ENCODE measurements at regions not wholly inside any gene's neighbourhood (a gene's known extent, or its start where the extent isn't known, plus 50 kb on each side); places are given as distances from the start of the nearest gene placed in this dataset.

DNA sequence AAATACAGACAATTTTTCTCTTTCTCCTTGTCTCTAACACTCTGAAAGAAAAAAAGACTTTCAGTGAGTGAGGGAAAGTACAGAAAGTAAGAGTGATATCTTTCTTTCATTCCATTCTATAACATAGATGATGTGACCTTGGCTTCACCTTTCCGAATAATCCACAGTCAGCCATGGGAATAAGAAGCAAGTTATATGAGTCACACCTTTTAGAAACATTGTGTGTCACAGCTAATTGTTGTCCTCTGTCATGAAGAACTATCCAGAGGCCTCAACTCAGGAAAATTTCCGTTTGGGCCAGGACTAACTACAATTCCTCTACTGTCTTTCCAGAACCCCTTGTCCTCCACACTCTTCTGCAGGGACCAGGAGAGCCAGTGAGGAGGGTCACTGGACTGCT lies 209.7 kb upstream of the FAR2 start:
- in situ Hi-C loops (cut with HindIII; ENCODE audit: low pct_unique_long_range_greater_than_20kb, low sequenced_read_pairs): no loop called here
- DNase-seq (ENCODE audit: low read depth): no peak

DNA sequence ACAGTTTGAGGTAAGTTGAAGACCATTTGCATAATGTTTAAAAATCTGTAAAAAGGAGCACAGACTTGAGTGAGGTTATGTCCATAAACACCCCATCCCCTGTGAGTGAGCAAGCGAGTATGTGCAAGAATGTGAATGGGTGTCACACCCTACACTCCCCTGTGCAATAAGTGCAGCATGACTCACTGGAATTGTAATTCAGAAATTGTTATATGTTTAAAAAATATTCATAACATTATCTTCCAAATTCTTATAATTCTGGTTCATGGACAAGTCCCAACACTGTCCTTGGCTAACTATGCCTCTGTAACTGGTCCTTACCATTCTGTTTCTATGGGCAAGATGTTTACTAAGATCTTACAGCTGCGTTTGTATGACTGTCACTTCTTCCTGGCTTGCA lies 207.8 kb upstream of the FAR2 start:
- in situ Hi-C loops (cut with HindIII; ENCODE audit: low pct_unique_long_range_greater_than_20kb, low sequenced_read_pairs): no loop called here
- DNase-seq (ENCODE audit: low read depth): no peak

- DNase-seq (ENCODE audit: low read depth): no peak
- in situ Hi-C loops (cut with HindIII; ENCODE audit: low pct_unique_long_range_greater_than_20kb, low sequenced_read_pairs): no loop called here
Observed at GRCh38 chr12:28946361-28946760, 202.7 kb upstream of the FAR2 start.

DNA sequence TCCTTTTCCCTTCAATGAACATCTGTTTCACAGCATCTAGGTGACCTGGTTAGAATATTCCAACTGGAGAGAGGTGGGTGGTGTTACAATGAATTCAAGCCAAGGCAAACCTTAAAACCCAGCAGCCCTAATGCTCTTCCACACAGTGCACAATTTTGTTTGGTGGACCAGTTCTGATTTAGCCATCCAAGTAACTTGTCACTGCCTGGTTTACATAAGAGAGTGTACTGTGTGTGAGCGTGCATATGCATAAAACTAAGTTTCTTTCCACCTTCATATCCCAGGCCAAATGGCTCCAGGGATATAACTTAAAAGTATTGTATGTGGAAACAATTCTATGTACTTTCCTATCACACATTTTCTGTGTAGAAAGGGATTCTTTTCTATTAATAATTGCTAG lies 200.4 kb upstream of the FAR2 start:
- in situ Hi-C loops (cut with HindIII; ENCODE audit: low pct_unique_long_range_greater_than_20kb, low sequenced_read_pairs): no loop called here
- DNase-seq (ENCODE audit: low read depth): no peak

- DNase-seq (ENCODE audit: low read depth): no peak
- in situ Hi-C loops (cut with HindIII; ENCODE audit: low pct_unique_long_range_greater_than_20kb, low sequenced_read_pairs): no loop called here
Observed at GRCh38 chr12:28949184-28949583, 199.9 kb upstream of the FAR2 start.

DNA sequence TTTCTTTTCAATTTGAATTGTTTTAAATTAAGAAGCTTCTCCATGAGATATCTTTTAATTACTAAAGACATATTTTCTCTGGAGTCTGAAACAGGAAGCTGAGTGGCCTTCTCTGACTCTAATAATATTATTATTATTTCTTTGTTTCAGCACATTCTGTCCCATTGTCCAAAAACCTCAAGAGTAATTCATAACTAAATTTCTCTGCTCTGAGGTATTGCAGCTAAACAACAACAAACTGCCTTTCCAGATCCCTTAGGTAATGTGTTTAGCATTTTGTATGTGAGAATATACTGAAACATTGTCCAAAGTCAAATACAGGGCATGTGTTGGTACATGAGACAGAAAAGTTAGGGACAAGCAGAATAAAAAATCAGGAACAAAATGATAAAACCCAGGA lies 199.0 kb upstream of the FAR2 start:
- in situ Hi-C loops (cut with HindIII; ENCODE audit: low pct_unique_long_range_greater_than_20kb, low sequenced_read_pairs): no loop called here
- DNase-seq (ENCODE audit: low read depth): no peak

GRCh38 chr12:28951935-28952334 lies 197.1 kb upstream of the FAR2 start:
- DNase-seq (ENCODE audit: low read depth): no peak
- in situ Hi-C loops (cut with HindIII; ENCODE audit: low pct_unique_long_range_greater_than_20kb, low sequenced_read_pairs): no loop called here

- in situ Hi-C loops (cut with HindIII; ENCODE audit: low pct_unique_long_range_greater_than_20kb, low sequenced_read_pairs): no loop called here
- no peak for DNase-seq (ENCODE audit: low read depth)
Observed at GRCh38 chr12:28954333-28954732, 194.7 kb upstream of the FAR2 start.

DNA sequence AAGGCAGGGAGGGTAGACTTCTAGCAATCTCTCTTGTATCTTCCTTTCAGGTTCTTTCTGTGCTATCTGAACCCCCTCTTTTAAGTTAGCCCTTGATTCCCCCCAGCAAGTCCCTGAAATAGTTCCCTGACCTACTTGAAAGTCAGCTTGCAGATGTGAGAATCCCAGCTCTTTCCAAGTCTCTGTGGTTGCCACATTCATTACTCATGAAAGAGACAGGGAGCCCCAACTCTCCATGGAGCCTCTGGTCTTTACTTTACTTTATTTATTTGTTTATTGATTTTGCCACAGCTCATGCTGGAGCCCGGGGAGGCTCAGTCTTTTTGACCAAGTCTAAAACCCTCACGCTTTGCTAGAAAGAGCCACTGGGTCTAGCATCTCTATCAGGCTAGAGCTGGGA lies 193.6 kb upstream of the FAR2 start:
- DNase-seq (ENCODE audit: low read depth): no peak
- in situ Hi-C loops (cut with HindIII; ENCODE audit: low pct_unique_long_range_greater_than_20kb, low sequenced_read_pairs): no loop called here

GRCh38 chr12:28955931-28956330 lies 193.1 kb upstream of the FAR2 start:
- in situ Hi-C loops (cut with HindIII; ENCODE audit: low pct_unique_long_range_greater_than_20kb, low sequenced_read_pairs): no loop called here

DNA sequence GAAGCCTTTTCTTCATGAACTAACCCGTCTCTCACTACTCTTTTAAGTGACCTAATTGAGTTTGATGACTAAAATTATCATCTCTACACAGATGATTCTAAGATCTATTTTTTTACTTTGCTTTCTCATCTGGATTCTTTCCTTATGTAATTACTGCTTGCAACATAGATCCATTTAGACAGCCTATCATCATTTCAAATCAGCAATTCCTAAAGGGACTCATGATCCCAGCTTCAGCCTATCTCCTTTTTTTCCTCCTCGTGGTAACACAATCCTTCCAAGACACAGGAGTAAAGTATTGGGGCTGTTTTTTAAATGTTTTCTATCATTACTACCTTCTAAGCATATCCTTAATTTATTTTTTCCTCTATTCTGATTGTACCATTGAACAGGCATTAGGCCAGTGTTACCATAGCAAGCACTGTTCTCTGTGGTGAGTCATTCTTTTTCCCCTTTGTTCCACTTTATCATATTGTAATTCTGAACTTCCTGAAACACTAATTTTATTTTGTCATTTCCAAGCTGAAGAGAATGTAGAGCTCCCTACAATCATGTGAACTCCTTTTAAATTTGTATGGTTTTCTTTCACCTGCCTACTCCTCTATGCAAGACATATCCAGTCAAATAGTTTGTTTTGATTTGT lies 190.4 kb upstream of the FAR2 start:
- no peak for DNase-seq (ENCODE audit: low read depth)

More at GRCh38 chr12:28955931-28956330, 193.1 kb upstream of the FAR2 start:
- no peak for DNase-seq (ENCODE audit: low read depth)

DNA sequence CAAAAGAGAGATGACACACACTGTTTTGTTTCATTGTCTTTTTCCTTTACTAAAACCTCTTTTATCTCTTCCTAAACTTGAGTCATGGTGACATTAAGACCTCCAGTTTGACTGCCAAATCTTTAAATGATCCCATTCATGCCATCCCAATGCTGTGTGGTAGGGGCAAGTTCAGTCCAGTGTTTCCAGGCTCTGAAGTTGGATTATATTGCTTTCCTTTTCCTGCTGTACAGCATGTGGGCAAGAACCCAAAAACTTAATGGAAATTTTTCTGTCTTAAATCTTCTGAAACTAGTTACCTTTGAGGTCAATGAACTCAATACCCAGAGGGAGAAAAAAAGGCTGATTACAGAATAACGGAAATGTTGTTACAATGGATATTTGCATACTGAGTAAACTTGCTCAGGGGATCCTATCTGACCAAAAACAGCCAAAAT lies 187.1 kb upstream of the FAR2 start:
- DNase-seq (ENCODE audit: low read depth): no peak
- in situ Hi-C loops (cut with HindIII; ENCODE audit: low pct_unique_long_range_greater_than_20kb, low sequenced_read_pairs): no loop called here

More for the DNA sequence above, 190.4 kb upstream of the FAR2 start:
- in situ Hi-C loops (cut with HindIII; ENCODE audit: low pct_unique_long_range_greater_than_20kb, low sequenced_read_pairs): no loop called here

DNA sequence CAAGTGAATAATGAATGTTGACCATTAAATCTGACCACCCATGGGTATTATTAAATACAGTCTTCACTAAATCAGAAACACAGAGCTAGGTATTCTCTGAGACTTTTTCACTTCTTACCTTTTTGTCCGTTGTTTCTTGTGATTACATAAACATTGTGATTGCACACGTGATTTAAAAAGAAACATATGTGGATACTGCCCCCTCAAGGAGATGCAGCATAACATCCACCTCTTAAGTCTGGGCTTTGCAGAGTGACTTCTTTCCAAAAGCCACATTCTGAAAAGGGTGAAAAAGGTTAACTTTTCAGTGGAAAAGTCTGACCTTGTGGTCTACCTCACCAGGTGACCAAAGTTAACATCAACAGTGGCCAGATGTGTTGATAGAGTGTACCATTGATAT lies 185.5 kb upstream of the FAR2 start:
- DNase-seq (ENCODE audit: low read depth): no peak
- in situ Hi-C loops (cut with HindIII; ENCODE audit: low pct_unique_long_range_greater_than_20kb, low sequenced_read_pairs): no loop called here

- DNase-seq (ENCODE audit: low read depth): no peak
- in situ Hi-C loops (cut with HindIII; ENCODE audit: low pct_unique_long_range_greater_than_20kb, low sequenced_read_pairs): no loop called here
Observed at GRCh38 chr12:28966046-28966780, 182.9 kb upstream of the FAR2 start.

DNA sequence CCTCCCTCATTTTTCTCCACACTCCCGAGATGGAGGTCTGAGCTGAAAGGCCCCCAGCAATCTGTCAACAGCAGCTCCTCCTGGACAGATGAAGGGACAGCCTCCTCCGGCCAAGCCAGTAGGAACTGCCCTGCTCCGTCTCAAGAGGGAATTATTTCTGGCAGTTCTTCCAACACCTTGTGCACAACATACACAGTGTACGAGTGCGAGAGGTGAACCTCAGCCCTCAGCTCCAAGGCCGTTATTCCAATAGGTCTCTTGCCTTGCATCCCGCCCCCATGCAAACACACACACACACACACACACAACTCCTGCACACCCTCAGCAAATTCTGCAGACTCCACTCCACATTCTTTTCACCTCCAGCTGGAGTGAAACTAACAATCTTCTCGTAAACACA lies 181.7 kb upstream of the FAR2 start:
- no peak for DNase-seq (ENCODE audit: low read depth)
- in situ Hi-C loops (cut with HindIII; ENCODE audit: low pct_unique_long_range_greater_than_20kb, low sequenced_read_pairs): no loop called here

DNA sequence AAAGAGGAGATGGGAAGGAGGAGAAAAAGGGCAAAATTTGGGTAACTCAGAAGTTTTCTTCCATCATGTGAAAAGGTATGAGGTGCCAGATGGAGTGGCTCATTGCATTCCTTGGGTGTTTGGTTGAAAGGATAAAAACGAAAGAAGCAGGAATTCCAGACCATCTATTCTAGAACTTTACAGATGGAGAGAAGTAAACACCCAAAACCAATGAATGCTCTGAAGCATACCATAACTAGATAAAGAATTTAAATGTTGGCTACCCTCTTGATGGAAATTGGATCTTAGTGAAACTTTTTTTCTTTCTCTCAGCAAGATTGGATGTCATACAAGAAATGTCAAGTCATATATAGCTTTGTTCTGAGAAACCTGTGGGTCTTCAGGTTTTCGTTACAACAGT lies 175.6 kb upstream of the FAR2 start:
- in situ Hi-C loops (cut with HindIII; ENCODE audit: low pct_unique_long_range_greater_than_20kb, low sequenced_read_pairs): no loop called here
- DNase-seq (ENCODE audit: low read depth): no peak

DNA sequence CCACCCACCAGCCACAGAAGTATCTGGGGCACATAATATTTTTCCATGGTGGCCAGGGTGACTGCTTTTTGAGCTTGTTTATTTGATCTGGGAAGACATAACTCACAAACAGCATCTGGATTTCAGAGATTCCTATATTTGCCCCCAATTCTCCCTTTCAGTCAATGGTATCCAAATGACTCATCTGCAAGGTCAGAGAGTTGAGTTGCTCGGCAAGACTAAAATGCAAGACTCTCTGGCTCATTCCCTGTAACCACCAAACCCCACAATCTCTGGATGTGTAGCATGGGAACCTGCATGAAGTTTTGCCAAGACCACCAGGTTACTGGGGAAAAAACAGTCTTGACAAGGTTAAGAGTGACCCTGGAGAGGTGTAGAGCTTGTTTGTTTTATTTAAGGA lies 174.9 kb upstream of the FAR2 start:
- in situ Hi-C loops (cut with HindIII; ENCODE audit: low pct_unique_long_range_greater_than_20kb, low sequenced_read_pairs): no loop called here
- DNase-seq (ENCODE audit: low read depth): no peak

GRCh38 chr12:28974883-28975282 lies 174.2 kb upstream of the FAR2 start:
- in situ Hi-C loops (cut with HindIII; ENCODE audit: low pct_unique_long_range_greater_than_20kb, low sequenced_read_pairs): no loop called here
- no peak for DNase-seq (ENCODE audit: low read depth)

GRCh38 chr12:28975564-28976340 lies 173.3 kb upstream of the FAR2 start:
- DNase-seq (ENCODE audit: low read depth): no peak
- in situ Hi-C loops (cut with HindIII; ENCODE audit: low pct_unique_long_range_greater_than_20kb, low sequenced_read_pairs): no loop called here
